Right lung (tissue), 2 donors: ENCODE measurements at regions not wholly inside any gene's neighbourhood (a gene's known extent, or its start where the extent isn't known, plus 50 kb on each side); places are given as distances from the start of the nearest gene placed in this dataset.
A peak's percentile ranks its signal among the peaks of the same experiment; 100 is the strongest.

Experiments used
- DNase-seq, 2 donors: peaks; one replicate each; pipeline ENCODE4 v3.0.0-alpha.2; 2013

- DNase-seq, result no peak
These were observed 474.2 kb downstream of the EPHA4 start for GRCh38 chr2:221097949-221098348.

GRCh38 chr2:221100467-221101089 lies 471.5 kb downstream of the EPHA4 start:
- DNase-seq, result no peak

DNA sequence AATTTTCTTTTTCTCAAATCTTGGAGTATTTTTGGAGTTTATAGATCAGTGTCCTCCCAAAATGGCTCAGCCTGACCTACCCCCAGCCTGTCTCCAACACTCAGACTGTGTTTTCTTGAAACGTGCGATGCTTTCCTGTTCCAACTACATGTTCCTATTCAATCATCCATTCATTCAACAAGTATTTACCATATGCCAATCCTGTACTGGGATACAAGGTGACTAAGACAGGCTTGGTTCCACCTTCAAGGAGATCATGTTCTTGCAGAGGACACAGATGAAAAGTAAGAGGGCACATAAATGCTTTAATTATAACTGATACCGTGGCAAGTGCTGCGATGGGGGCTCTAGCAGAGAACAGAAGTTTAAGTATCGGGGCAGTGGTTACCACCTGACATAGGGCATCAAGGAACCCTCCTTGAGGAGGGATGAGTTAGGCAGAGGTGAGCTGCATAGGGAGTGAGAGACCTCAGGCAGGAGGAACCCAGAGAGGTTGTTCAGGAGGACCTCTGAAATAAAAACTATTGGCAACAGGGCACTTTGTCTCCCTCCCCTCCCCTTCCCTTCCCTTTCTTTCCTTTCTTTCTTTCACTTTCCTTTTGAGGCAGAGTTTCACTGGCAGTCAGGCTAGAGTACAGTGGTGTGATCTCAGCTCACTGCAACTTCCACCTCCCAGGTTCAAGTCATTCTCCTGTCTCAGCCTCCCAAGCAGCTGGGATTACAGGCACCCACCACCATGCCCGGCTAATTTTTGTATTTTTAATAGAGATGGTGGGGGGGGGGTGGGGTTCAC lies 469.0 kb downstream of the EPHA4 start:
- DNase-seq, result no peak

GRCh38 chr2:221103930-221104329 lies 468.2 kb downstream of the EPHA4 start:
- no peak for DNase-seq

DNA sequence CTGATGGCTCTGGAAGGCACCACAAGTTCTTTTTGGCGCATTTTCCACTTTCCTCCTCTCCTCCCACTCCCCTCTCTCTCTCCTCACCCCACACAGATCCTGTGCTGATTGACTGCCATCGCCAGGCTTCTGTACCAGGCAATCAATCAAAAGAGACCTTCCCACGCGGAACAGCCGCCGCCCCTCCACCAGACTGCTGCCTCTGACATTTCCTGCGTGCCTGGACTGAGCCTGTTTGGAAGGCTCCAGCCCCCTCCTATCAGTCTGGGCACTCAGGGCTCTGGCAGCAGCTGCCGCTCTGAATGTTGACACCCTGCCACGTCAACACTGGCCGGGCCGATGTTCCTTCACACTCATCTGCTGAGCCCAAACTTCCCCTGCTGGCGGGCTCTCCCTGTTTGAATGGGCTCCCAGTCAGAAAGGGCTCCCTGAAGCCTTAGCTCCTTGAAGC lies 467.7 kb downstream of the EPHA4 start:
- DNase-seq, result peak; percentile 57 to 59

- DNase-seq, result no peak
These were observed 465.9 kb downstream of the EPHA4 start for GRCh38 chr2:221106241-221106640.

DNA sequence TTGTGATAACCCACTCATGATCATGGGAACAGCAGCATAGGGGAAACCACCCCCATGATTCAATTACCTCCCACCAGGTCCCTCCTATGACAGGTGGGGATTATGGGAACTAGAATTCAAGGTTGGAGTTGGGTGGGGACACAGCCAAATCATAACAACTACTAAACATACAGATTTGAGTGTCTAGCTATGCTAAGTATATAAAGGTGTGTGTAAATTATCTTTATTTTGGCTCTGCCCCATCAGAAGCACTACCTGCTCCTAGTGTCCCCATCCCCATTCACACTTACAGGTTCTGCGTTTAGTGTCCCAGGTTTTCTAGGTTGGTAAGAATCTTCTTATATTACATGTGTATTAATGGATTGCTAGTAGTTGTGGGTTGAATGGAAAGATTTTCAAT lies 464.7 kb downstream of the EPHA4 start:
- DNase-seq, result no peak

GRCh38 chr2:221109552-221109951 lies 462.6 kb downstream of the EPHA4 start:
- no peak for DNase-seq

DNA sequence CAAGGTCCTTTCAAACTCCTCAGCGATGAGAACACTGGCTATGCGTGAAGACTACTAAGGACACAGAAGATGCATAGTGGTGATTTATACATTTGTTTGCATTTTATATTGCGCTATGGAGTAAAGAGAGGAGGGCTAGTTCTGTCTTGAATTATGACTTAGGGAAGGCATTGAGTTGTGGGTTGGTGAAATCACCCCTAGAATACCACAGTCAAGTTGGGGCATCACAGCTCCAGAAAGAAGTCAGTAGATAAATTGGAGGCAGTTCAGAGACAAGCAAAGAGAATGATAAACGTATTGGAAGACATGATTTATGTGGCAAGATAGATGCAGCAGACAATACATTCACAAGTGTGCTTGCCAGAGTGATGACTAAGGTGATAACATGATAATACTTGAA lies 460.4 kb downstream of the EPHA4 start:
- no peak for DNase-seq

- DNase-seq, result no peak
These were observed 459.4 kb downstream of the EPHA4 start for GRCh38 chr2:221112744-221113143.

DNA sequence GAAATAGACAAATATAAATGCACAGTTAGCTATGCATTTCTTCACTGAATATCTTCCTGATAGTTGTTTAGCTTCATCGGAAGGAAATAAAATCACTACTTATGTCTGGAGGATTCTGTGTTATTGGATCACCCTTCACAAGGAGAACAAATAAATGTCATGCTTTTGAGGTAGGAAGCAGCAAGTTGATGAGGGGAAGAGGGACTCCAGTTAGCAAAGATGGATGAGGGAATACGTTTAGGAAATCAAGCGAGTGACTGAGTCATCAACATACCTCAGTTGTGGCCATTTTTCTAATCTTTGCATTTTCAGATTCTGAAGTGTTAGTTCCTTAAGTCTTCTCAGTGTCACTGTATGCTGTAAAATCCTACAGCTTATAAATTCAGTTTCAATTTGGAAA lies 456.2 kb downstream of the EPHA4 start:
- DNase-seq, result no peak

DNA sequence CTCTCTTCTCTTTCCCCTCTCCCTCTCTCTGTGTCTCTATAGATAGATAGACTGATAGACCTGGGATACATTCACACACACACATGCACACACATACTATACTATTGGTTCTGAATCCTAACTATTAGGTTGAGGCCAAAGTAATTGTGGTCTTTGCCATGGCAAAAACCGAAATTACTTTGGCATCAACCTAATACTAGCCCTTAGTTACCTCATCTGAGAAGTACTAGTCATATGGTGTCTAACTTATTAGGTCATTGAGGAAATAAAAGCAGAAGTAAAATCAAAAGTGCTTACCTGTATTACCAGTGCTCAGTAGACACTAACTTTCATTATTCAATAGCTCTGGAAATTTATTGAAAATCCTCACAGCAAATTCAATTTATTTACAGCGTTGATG lies 451.5 kb downstream of the EPHA4 start:
- no peak for DNase-seq

- DNase-seq, result no peak
These were observed 448.7 kb downstream of the EPHA4 start for GRCh38 chr2:221123396-221123795.

GRCh38 chr2:221124532-221125240 lies 447.4 kb downstream of the EPHA4 start:
- no peak for DNase-seq

DNA sequence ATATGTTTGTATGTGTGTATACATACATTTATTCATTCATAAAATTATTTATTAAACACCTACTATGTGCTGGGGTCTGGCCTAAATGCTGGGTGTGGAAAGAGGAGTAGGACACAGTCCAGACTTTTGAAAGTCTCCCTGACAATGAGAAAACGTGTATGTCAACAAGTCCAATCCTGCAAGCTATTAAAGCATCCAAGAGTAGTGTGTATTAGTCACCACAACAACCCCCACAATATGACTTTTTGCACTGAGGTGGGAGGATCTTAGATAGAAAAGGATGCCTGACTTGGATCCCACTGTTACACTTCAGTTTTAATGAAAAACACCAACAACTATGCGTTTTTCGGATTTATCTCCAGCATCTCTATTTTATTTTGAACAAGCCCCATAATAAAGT lies 446.4 kb downstream of the EPHA4 start:
- no peak for DNase-seq

DNA sequence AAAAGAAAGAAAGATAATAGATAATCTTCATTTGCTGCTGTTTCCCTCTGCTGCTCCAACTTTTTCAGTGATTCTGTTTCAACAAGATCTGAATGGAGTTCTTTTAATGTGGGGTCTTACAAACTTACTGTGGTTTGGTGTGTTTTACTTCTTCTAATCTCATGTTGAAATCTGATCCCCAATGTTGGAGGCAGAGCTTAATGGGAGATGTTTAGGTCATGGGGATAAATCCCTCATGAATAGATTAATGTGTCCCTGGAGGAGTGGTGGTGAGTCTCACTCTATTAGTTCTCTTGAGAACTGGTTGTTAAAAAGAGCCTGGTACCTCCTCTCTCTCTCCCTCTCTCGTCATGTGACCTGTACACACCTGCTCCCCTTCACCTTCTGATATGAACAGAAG lies 442.4 kb downstream of the EPHA4 start:
- DNase-seq, result no peak

DNA sequence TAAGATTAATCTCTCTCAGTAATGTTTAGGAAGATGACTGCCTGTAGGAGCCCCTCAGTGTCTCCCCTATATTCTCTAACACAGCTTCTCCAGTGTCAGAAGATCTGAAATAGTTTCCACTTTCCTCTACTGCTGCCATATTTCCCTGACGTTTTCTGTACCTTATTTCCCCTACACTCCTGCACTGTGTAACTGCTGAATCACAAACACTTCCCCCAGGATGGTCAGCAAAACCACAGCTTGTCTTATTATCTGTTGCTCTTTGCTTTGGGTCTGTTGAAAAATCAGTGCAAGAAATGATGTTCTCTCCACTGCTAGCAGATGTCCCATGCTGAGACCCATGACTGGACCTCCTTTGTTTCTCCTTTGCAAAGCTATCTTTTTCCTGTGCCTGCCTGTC lies 441.7 kb downstream of the EPHA4 start:
- no peak for DNase-seq

- DNase-seq, result no peak
These were observed 438.2 kb downstream of the EPHA4 start for GRCh38 chr2:221133941-221134340.

- no peak for DNase-seq
These were observed 437.4 kb downstream of the EPHA4 start for GRCh38 chr2:221134718-221135117.

GRCh38 chr2:221135699-221136098 lies 436.4 kb downstream of the EPHA4 start:
- no peak for DNase-seq

GRCh38 chr2:221137385-221137784 lies 434.7 kb downstream of the EPHA4 start:
- DNase-seq, result no peak

DNA sequence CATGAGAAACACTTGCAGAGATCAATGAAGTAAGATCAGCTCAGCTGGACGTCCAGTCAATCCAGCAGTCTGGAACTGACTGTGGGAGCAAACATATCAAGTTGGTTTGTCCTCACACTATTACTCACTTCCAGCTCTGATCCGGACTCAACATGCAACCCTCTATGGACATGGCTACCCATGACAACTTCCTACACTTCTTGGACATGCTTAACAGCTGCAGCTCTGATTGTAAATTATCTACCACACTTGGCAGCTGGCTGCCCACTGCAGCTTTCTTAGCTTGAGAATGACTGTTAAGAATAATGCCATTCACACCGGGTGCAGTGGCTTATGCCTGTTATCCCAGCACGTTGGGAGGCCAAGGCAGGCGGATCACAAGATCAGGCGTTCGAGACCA lies 429.8 kb downstream of the EPHA4 start:
- DNase-seq, result no peak

DNA sequence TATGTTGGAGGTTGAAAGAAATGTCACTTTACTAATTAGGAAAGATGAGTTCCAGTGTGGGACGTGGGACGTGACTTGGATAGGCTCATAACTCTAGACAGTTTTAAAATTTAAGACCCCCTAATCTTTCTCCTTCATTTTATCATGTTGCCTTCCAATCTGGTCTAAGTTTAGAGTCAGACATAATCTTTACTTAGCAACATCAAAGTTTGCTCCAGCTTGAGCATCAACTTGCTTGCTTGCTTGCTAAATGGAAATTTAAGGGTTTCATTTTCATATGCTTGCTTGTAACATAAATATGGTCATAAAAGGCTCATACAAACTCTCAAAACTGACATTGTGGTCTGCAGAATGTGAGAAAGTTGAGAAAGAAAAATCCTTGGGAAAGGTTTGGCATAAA lies 428.9 kb downstream of the EPHA4 start:
- no peak for DNase-seq
